K562 (cell line): ENCODE measurements at regions not wholly inside any gene's neighbourhood (a gene's known extent, or its start where the extent isn't known, plus 50 kb on each side); places are given as distances from the start of the nearest gene placed in this dataset.

Experiments
- ATAC-seq: fragments of 200-7000 bp; cut with Tn5 transposase; 3 replicates; pipeline ENCODE4 v1.9.1; 2020; ENCODE audit warnings: moderate library complexity
- BruUV-seq: library from RNA; stranded (reverse); fragments of 400-500 nt; replicated peaks from 2 replicates; lab custom pipeline; 2021; lab: Mats Ljungman, UMichigan
- CTCF ChIA-PET: fragments of 300-600 bp; formaldehyde crosslinking; extraction: SDS; loops from one replicate; lab custom pipeline; 2021; ENCODE audit warnings: low intra/inter-chr PET ratio; lab: Yijun Ruan, JAX
- POLR2A ChIA-PET: fragments of 300-600, 350-650 bp; sonication (Branson Sonifier 250); formaldehyde crosslinking; extraction: SDS; loops from one replicate; lab custom pipeline; 2021; ENCODE audit warnings: antibody characterized with exemption, inconsistent platforms; lab: Yijun Ruan, JAX
- DNase-seq, 4 experiments: peaks; one replicate each; pipeline versions ENCODE4 v3.0.0 to v3.0.0-alpha.2; 2011 to 2018; ENCODE audit warnings: low spot score in 3 of 4, mixed read lengths in 3 of 4; ENCODE audit errors: extremely low read depth in 1 of 4
- FAIRE-seq: peaks from 2 replicates; lab custom pipeline; 2011; peaks lifted over from hg19 to GRCh38; lab: Jason Lieb, UNC
- H2AFZ ChIP-seq: 2 replicates; pipeline ENCODE4 v1.6.0; 2011; ENCODE audit warnings: low read depth, low read length, control low read depth, inconsistent platforms
- H3K27ac ChIP-seq: fragments of 200-600 bp; 3 replicates; pipeline ENCODE4 v1.8.0; 2011; ENCODE audit warnings: low read depth, mild to moderate bottlenecking, control low read depth, inconsistent platforms, low read length, moderate library complexity, mixed read lengths; ENCODE audit errors: extremely low read depth
- H3K27me3 ChIP-seq, 2 experiments: fragments of 300-600 bp in 1 of 2; 2 replicates in 1 of 2; 3 replicates in 1 of 2; pipeline versions ENCODE4 v1.6.0 to v1.8.0; 2011; ENCODE audit warnings: inconsistent platforms in 2 of 2, low read length in 2 of 2, mild to moderate bottlenecking in 1 of 2, mixed read lengths in 1 of 2, moderate library complexity in 1 of 2; ENCODE audit not compliant: control insufficient read depth in 2 of 2, insufficient read depth in 2 of 2
- H3K36me3 ChIP-seq: fragments of 300-600 bp; 3 replicates; pipeline ENCODE4 v1.8.0; 2011; ENCODE audit warnings: mild to moderate bottlenecking, low read length, inconsistent platforms; ENCODE audit not compliant: control insufficient read depth, insufficient read depth
- H3K4me1 ChIP-seq, 2 experiments: fragments of 200-600 bp in 1 of 2; replicated peaks in 1 of 2; 2 replicates in 1 of 2; 3 replicates in 1 of 2; pipeline versions ENCODE4 v1.5.1 to v1.8.0; 2011; ENCODE audit warnings: inconsistent platforms in 2 of 2, low read length in 2 of 2, mild to moderate bottlenecking in 1 of 2, mixed read lengths in 1 of 2, moderate library complexity in 1 of 2; ENCODE audit not compliant: control insufficient read depth in 2 of 2, insufficient read depth in 2 of 2
- H3K4me2 ChIP-seq: 2 replicates; pipeline ENCODE4 v1.6.1; 2011; ENCODE audit warnings: low read length, control low read depth, inconsistent platforms, mixed read lengths; ENCODE audit not compliant: insufficient read depth
- H3K4me3 ChIP-seq: fragments of 200-600 bp; sonication (generic), shearing (Covaris generic); 2 replicates; pipeline ENCODE4 v1.5.1; 2016; ENCODE audit warnings: control low read depth, inconsistent platforms
- H3K79me2 ChIP-seq: fragments of 200-600 bp; 3 replicates; pipeline ENCODE4 v1.8.0; 2011; ENCODE audit warnings: low read length, inconsistent platforms; ENCODE audit not compliant: control insufficient read depth, insufficient read depth
- H3K9ac ChIP-seq, 2 experiments: 2 replicates each; pipeline versions ENCODE4 v1.6.0 to v1.6.1; 2011; ENCODE audit warnings: low read depth in 2 of 2, low read length in 2 of 2, control low read depth in 1 of 2, inconsistent platforms in 1 of 2, mild to moderate bottlenecking in 1 of 2, mixed read lengths in 1 of 2; ENCODE audit not compliant: insufficient read depth in 1 of 2
- H3K9me1 ChIP-seq: one replicate; pipeline ENCODE4 v1.6.0; 2011; ENCODE audit warnings: inconsistent platforms, mild to moderate bottlenecking, low read length, moderate library complexity; ENCODE audit not compliant: control insufficient read depth, insufficient read depth
- H3K9me3 ChIP-seq: replicated peaks from 2 replicates; pipeline ENCODE4 v1.5.1; 2011; ENCODE audit warnings: low read depth, low read length, inconsistent platforms; ENCODE audit not compliant: control insufficient read depth, insufficient read depth
- H4K20me1 ChIP-seq: replicated peaks from 2 replicates; pipeline ENCODE4 v1.6.1; 2011; ENCODE audit warnings: low read length, inconsistent platforms, mixed read lengths; ENCODE audit not compliant: control insufficient read depth, insufficient read depth
- PTRF ChIP-seq: fragments of 450-650 bp; IDR thresholded peaks from 2 replicates; pipeline ENCODE4 v1.6.1; 2016; ENCODE audit warnings: mild to moderate bottlenecking, missing genetic modification characterization, missing compliant biosample characterization
- WGBS: fragments of 100-300 bp; shearing (Covaris generic); methylation state at CpG from one replicate; pipeline ENCODE4 v1.1.6; 2016; ENCODE audit warnings: low coverage, mixed read lengths; ENCODE audit not compliant: insufficient coverage; ENCODE audit errors: missing lambda C conversion rate; 5-methylcytosine and 5-hydroxymethylcytosine counted together
- in situ Hi-C: fragments of 300-500 bp; cut with MboI; formaldehyde crosslinking; loops from 4 replicates; pipeline ENCODE4 v1.15.0; 2018; ENCODE audit warnings: inconsistent platforms, mixed read lengths
- intact Hi-C: fragments of 100-400 bp; cut with micrococcal nuclease; formaldehyde crosslinking; loops from 2 replicates; pipeline ENCODE4 v1.14.2; 2022
- TF ChIP-seq, protein P1 (sequence below): fragments of 250-450 bp; sonication (Bioruptor Pico); IDR thresholded peaks from 2 replicates; pipeline ENCODE4 v1.8.0; 2021; ENCODE audit warnings: borderline replicate concordance, mild to moderate bottlenecking, moderate library complexity; ENCODE audit not compliant: poor library complexity, severe bottlenecking
- TF ChIP-seq, protein P2 (sequence below), 3 experiments: fragments of 200-800 bp in 1 of 3; fragments of 250-450 bp in 1 of 3; fragments of 450-650 bp in 1 of 3; sonication (Bioruptor Pico) in 1 of 3; sonication (Bioruptor generic) in 1 of 3; formaldehyde crosslinking in 1 of 3; IDR thresholded peaks; 2 replicates each; pipeline versions ENCODE4 v1.6.1 to v1.8.0; 2016 to 2022; ENCODE audit warnings: mild to moderate bottlenecking in 2 of 3, missing genetic modification characterization in 2 of 3, missing compliant biosample characterization in 1 of 3, moderate library complexity in 1 of 3
- TF ChIP-seq, protein P3 (sequence below), 3 experiments: fragments of 200-800 bp in 1 of 3; sonication (Bioruptor generic) in 1 of 3; sonication (generic) in 1 of 3; formaldehyde crosslinking in 1 of 3; IDR thresholded peaks; 2 replicates each; pipeline versions ENCODE4 v1.6.1 to v1.8.0; 2016 to 2022; ENCODE audit warnings: mild to moderate bottlenecking in 2 of 3, missing compliant biosample characterization in 2 of 3, missing genetic modification characterization in 2 of 3, missing genetic modification reagents in 1 of 3

DNA sequence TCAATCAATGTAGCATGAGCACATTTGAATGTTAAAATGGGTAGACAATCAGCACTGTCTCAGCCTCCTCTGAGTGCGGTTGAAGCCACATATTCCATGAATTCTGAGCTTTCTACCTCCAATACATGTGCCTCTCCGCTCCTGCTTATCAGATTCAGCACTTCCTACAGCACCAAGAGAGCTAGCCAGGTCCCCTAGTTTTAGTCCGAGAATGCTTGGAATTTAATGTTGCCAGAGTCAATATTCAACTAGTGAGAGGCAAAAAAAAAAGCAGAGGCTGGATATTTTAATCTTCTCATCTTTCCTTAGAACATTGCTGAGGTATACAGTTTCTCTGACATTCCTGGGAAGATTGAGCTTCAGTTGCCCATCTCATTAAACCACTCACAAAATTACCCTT lies 1979.1 kb upstream of the CDH9 start (continued):
- TF ChIP-seq, protein P1, sequence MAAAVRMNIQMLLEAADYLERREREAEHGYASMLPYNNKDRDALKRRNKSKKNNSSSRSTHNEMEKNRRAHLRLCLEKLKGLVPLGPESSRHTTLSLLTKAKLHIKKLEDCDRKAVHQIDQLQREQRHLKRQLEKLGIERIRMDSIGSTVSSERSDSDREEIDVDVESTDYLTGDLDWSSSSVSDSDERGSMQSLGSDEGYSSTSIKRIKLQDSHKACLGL, result no peak
- TF ChIP-seq, protein P2, sequence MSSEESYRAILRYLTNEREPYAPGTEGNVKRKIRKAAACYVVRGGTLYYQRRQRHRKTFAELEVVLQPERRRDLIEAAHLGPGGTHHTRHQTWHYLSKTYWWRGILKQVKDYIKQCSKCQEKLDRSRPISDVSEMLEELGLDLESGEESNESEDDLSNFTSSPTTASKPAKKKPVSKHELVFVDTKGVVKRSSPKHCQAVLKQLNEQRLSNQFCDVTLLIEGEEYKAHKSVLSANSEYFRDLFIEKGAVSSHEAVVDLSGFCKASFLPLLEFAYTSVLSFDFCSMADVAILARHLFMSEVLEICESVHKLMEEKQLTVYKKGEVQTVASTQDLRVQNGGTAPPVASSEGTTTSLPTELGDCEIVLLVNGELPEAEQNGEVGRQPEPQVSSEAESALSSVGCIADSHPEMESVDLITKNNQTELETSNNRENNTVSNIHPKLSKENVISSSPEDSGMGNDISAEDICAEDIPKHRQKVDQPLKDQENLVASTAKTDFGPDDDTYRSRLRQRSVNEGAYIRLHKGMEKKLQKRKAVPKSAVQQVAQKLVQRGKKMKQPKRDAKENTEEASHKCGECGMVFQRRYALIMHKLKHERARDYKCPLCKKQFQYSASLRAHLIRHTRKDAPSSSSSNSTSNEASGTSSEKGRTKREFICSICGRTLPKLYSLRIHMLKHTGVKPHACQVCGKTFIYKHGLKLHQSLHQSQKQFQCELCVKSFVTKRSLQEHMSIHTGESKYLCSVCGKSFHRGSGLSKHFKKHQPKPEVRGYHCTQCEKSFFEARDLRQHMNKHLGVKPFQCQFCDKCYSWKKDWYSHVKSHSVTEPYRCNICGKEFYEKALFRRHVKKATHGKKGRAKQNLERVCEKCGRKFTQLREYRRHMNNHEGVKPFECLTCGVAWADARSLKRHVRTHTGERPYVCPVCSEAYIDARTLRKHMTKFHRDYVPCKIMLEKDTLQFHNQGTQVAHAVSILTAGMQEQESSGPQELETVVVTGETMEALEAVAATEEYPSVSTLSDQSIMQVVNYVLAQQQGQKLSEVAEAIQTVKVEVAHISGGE (CRISPR knock-in tag; IDR thresholded peaks at IDR 0.05), result no peak
- TF ChIP-seq PTRF (tag), result no peak

DNA sequence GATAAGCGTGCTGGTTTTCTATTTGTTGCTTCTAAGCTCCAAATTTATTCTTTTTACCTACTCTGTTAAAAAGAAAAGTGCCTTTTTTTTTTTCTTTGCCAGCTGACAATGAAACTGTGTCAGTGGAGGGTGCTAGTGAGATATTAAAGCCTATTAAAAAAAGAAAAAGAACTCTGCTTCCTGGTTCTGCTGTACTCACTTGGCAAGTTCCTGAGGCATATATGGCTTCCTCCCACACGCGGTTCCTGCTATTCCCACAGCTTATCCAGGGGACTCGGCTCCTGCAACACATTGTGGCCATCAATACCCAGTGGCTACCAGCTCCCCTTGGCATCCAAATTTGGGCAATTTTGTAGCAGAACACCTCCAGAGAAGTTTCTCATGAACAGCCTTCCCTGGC lies 1977.7 kb upstream of the CDH9 start:
- Histone ChIP-seq H4K20me1 (no peaks in the 10 kb centered on the region), H3K27ac (no peak overlapping the region), H3K4me3 (no peak overlapping the region), H3K4me2 (no peak overlapping the region), H3K9me3 (no peaks in the 10 kb centered on the region), H3K9me1 (no peaks in the 10 kb centered on the region), H3K36me3 (no peaks in the 10 kb centered on the region), H3K9ac (no peak overlapping the region), H3K79me2 (no peaks in the 10 kb centered on the region), H3K4me1 (no peaks in the 10 kb centered on the region), H3K27me3 (no peaks in the 10 kb centered on the region), H2AFZ (no peak overlapping the region)
- TF ChIP-seq, protein P3, sequence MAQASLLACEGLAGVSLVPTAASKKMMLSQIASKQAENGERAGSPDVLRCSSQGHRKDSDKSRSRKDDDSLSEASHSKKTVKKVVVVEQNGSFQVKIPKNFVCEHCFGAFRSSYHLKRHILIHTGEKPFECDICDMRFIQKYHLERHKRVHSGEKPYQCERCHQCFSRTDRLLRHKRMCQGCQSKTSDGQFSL (CRISPR knock-in tag; IDR thresholded peaks at IDR 0.05), result no peak
- TF ChIP-seq, protein P3 (tag; IDR thresholded peaks at IDR 0.05), result no peak
- TF ChIP-seq, protein P2 (CRISPR knock-in tag; IDR thresholded peaks at IDR 0.05), result 0 out of 6 replicates have a peak, but pooled peaks of 1 of the 3 experiments have one; percentile 29
- ATAC-seq (no peak), FAIRE-seq (no peak), DNase-seq (no peak)
- in situ Hi-C loops (no loop called here), intact Hi-C loops (no loop called here)
- no TSS peak for BruUV-seq
- ChIA-PET CTCF (no interaction called here), POLR2A (no interaction called here)
- WGBS, result 48% methylated on average over 4 of the region's 4 CpGs
